ENCODE measurements at regions not wholly inside any gene's neighbourhood (a gene's known extent, or its start where the extent isn't known, plus 50 kb on each side); places are given as distances from the start of the nearest gene placed in this dataset.

- no peak for DNase-seq
Measured at GRCh38 chr14:101123618-101124510, 220.3 kb upstream of the RTL1 start.

- no peak for DNase-seq
Measured at GRCh38 chr14:101124815-101125214, 221.3 kb upstream of the RTL1 start.

GRCh38 chr14:101125313-101125712 lies 221.8 kb upstream of the RTL1 start:
- DNase-seq = no peak

GRCh38 chr14:101125719-101126651 lies 222.5 kb upstream of the RTL1 start:
- DNase-seq = no peak

GRCh38 chr14:101126731-101127130 lies 223.2 kb upstream of the RTL1 start:
- DNase-seq = no peak

GRCh38 chr14:101127224-101127623 lies 223.7 kb upstream of the RTL1 start:
- DNase-seq = no peak

GRCh38 chr14:101128478-101129321 lies 225.2 kb upstream of the RTL1 start:
- DNase-seq = no peak

- no peak for DNase-seq
Measured at GRCh38 chr14:101129521-101130167, 226.1 kb upstream of the RTL1 start.

- DNase-seq = no peak
Measured at GRCh38 chr14:101130861-101131260, 227.3 kb upstream of the RTL1 start.

- DNase-seq = no peak
Measured at GRCh38 chr14:101131451-101131916, 228.0 kb upstream of the RTL1 start.

- no peak for DNase-seq
Measured at GRCh38 chr14:101132051-101132571, 228.6 kb upstream of the RTL1 start.

- DNase-seq = no peak
Measured at GRCh38 chr14:101132588-101132987, 229.1 kb upstream of the RTL1 start.

- no peak for DNase-seq
Measured at GRCh38 chr14:101133068-101133467, 229.5 kb upstream of the RTL1 start.

GRCh38 chr14:101134161-101134631 lies 230.7 kb upstream of the RTL1 start:
- DNase-seq = no peak

GRCh38 chr14:101134851-101135433 lies 231.4 kb upstream of the RTL1 start:
- DNase-seq = no peak

- no peak for DNase-seq
Measured at GRCh38 chr14:101135796-101136742, 232.5 kb upstream of the RTL1 start.

GRCh38 chr14:101137234-101137633 lies 233.7 kb upstream of the RTL1 start:
- DNase-seq = no peak

GRCh38 chr14:101147848-101148247 lies 244.3 kb upstream of the RTL1 start:
- no peak for DNase-seq

- no peak for DNase-seq
Measured at GRCh38 chr14:101150039-101150610, 246.6 kb upstream of the RTL1 start.

Data from activated CD4-positive, alpha-beta T cell treated with anti-CD3 and anti-CD28 coated beads for 48 hours (primary cell).